ENCODE measurements at regions not wholly inside any gene's neighbourhood (a gene's known extent, or its start where the extent isn't known, plus 50 kb on each side); places are given as distances from the start of the nearest gene placed in this dataset.

DNA sequence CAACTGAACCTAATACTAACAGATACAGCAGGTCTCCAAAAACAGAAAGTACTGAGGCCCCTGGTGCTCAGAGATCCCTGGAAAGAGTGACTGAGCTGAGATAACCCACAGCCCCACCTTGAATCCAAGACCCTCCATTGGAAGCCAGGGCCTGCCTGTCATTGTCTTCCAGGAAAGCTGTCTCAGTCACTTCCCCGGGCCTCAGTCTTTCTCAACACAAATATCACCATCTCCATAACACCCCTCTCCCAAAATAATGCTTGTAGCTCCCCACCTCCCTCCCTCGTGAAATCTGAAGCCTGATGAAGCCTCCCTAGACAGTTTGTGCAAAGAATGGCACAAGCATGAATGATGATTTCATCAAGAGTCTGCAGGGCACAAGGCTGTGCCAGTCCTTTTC lies 138.2 kb upstream of the LRFN2 start:
- DNase-seq (ENCODE audit: low read depth): no peak

- DNase-seq (ENCODE audit: low read depth): no peak
These were observed 137.7 kb upstream of the LRFN2 start for GRCh38 chr6:40724886-40725285.

- no peak for DNase-seq (ENCODE audit: low read depth)
These were observed 136.8 kb upstream of the LRFN2 start for GRCh38 chr6:40723967-40724366.

GRCh38 chr6:40722553-40723258 lies 135.5 kb upstream of the LRFN2 start:
- DNase-seq (ENCODE audit: low read depth): no peak

- no peak for DNase-seq (ENCODE audit: low read depth)
These were observed 134.9 kb upstream of the LRFN2 start for GRCh38 chr6:40722091-40722490.

DNA sequence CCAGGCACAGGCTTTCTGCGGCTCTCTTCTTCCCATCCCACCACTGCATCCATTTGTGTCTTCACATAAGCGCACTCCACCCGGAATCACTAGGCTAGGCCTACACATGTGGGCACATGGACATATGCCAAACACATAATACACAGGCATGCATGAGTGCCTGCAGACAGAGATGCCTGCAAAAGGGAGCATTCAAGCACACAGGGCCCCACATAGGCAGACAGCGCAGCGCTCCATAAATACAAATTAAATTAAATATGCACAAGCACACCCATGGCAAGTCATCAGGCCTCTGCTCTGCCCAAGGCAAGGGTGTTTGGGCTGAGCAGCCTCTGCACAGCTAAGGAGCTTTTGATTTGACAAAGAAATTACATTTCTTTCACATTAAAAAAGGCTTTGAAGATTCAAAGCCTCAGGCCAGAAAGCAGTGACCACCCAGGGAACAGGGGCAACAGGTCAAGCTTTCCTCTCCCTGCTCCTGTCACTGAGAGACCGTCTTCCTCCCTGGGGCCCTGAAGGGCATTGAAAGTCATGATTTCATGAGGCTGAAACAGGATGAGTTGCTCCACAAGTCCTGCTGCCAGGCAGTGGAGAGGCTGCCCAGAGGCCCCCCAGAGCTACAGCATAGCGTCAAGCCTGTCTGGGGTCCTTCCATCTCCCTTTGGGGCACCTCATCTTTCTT lies 134.2 kb upstream of the LRFN2 start:
- DNase-seq (ENCODE audit: low read depth): no peak

DNA sequence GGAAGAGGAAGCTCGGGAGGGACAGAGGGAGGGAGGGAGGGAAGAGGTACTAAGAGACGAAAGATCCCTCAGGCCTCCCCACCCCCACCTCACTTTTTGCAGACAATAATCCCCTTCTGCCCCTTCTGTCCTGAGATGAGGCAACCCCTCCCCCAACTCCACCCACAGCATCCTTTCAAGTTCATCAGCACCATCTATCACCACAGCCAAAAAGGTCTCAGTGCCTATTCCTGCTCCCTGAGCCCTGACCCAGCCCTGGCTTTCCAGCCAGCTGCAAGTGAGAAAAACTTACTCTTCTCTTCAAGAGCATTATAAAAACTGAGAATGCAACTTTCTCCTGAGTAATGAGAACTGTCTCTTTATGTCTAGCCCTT lies 133.2 kb upstream of the LRFN2 start:
- no peak for DNase-seq (ENCODE audit: low read depth)

DNA sequence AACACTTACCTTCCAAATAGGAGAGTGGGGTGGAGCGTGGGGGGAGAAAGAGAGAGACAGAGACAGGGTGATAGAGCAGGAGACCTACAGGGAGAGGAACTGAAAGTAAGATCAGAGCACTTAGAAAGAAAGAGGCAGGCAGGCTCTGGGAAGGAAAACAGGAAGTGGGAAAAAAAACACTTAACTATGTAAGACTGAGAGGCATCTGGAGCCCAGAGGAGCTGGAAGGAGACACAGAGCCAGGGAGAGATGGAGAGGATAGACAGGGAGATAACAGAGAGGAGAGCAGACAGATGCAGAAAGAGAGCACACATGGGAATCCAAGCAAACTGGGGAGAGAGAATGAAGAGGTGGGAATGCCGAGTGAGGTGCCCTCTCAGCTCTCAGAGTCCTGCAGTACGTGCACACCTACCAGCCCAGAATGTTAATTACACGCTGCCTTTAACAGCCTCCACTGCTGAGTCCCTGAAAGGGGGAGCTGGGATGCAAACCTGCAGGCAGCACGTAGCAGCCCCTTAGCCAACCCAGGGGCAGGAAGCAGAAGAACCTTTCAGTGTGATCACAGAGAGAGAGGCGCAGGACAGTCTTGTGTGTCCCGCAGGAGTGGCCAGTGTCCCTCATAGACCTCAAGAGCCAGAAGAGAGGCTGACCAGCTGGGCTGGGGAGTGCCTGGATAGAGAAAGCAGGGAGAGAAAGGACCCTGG lies 132.7 kb upstream of the LRFN2 start:
- peak; percentile 1 for DNase-seq (ENCODE audit: low read depth)

DNA sequence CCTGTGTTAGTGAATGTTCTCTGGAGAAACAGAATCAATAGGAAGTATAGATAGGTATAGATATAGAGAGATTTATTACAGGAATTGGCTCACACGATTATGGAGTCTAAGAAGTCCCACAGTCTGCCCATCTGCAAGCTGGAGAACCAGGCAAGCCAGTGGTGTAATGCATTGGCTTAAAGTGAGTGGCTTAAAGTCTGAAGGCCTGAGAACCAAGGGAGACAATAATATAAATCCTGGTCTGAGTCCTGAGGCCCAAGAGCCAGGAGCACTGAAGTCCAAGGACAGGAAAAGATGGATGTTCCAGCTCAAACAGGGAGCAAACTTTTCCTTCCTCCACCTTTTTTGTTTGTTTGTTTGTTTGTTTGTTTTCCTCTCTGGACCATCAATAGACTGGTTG lies 131.2 kb upstream of the LRFN2 start:
- no peak for DNase-seq (ENCODE audit: low read depth)

- DNase-seq (ENCODE audit: low read depth): no peak
These were observed 130.4 kb upstream of the LRFN2 start for GRCh38 chr6:40717411-40718057.

DNA sequence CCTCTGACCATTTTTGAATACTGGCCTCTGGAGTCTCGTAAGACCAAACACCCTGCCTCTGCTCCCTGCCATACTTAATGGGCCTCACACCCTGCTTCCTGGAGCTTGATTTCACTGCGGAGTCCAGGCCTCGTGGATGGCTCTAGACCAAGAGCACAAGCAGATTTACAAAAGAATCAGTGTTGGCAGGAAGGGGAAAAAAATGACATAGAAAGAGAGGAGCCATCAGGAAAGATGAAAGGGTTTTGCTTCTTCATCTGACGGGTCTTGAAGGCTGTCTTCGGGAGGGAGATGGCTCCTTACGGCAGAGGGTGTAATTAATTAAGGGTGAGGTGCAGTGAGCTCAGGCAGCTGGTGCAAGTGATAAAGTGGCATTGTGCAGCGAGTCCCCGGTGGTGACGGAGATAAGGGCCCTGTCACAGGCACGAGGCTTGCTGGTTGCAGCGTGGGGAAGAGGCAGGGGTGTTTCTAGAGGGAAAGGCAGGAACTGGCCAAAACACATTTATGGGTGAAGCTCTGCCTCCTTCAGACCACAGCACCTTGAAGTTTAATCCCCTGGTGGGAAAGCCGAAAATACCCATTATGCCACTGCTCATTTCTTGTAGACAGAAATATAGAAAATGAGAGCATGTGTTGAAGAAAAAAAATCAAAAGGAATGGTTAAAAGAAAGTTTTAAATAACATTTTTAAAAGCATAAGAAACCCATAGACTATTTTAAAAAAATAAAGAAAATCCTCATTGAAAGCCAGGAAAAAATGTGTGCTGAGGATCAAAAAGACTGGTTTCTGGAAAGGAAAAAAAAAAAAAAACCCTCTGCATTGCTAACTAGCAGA lies 128.6 kb upstream of the LRFN2 start:
- no peak for DNase-seq (ENCODE audit: low read depth)

- no peak for DNase-seq (ENCODE audit: low read depth)
These were observed 127.7 kb upstream of the LRFN2 start for GRCh38 chr6:40714576-40715564.

DNA sequence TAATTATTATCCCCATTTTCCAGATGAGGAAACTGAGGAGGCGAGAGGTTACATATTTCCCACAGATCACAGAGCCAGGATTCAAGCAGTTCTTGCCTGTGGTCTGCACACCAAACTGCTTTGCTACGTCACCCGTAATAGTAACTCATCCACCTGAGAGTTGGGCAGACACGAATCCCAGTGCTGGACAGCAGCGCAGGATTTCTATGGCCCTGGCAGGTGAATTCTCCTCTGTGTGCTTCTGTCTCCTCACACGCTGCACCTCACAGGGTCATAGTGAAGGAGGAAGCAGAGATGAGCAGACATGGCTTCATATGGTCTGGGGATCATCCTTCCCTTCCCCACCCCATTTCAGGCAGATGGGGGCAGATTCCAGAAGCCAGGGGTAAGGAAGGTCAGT lies 127.0 kb upstream of the LRFN2 start:
- DNase-seq (ENCODE audit: low read depth): no peak

GRCh38 chr6:40713002-40713719 lies 126.0 kb upstream of the LRFN2 start:
- no peak for DNase-seq (ENCODE audit: low read depth)

DNA sequence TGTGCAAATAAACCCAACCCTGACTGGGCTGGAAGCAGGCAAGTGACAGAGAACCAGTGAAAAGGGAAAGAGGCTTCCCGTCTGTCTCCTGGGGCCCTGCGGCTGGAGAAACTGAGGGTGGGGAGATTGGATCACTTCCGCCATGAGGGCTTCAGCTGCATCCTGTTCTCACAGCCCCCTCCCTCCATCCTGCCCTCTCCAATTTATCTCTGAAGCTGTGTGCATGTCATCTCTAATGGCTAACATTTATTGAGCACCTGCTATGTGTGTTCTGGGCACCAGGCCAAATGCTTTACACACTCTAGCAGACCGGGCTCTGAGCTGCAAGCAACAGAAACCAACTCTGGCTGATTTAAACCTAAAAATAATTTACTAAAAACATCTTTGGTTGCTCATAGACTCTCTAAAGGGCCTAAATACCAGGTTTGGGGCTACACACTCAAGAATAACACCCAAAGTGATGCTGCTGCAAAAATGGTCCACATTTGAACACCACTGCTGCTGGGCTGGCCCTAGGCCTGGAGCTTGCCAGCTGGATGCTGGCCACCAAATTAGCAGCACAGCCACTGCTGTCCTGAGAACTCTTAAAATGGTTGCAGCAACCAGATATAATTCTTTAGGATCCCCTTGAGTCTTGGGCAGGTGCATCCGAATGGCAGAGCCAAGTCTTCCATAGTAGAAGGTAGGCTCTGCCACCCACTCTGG lies 123.6 kb upstream of the LRFN2 start:
- no peak for DNase-seq (ENCODE audit: low read depth)

DNA sequence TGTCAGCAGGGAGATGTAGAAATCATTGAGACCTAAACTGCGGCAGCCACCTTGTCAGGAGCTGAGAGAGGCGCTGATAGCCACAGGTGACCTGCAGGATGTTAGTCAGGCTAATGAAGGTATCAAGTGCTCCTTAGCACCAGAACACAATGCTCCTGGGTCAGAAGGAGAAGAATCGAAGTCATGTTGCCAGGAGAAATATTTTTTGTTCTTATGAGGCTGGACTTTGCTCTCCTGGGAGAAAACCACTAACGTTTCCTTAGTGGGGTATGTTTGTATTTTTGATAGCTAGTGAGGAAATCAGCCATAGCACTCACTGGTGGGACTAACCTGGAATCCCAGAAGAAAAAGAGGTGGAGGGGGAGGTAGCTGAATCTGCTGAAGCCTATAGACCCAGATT lies 120.9 kb upstream of the LRFN2 start:
- DNase-seq (ENCODE audit: low read depth): no peak

- no peak for DNase-seq (ENCODE audit: low read depth)
These were observed 119.0 kb upstream of the LRFN2 start for GRCh38 chr6:40706178-40706577.

- no peak for DNase-seq (ENCODE audit: low read depth)
These were observed 118.2 kb upstream of the LRFN2 start for GRCh38 chr6:40705354-40705753.

All from myocyte (in vitro differentiated cells).